ENCODE measurements at regions not wholly inside any gene's neighbourhood (a gene's known extent, or its start where the extent isn't known, plus 50 kb on each side); places are given as distances from the start of the nearest gene placed in this dataset.

GRCh38 chr5:77844623-77845323 is 68.6 kb upstream of the TBCA start:
- no peak overlapping the region for H2AFZ ChIP-seq (ENCODE audit: control insufficient read depth, low read length)
- H3K27me3 ChIP-seq (ENCODE audit: control insufficient read depth, extremely low read depth, insufficient read depth, low read length), result peaks cover 42% of the 10 kb centered on the region
- dilution Hi-C loops (cut with MboI; ENCODE audit: extremely low pct_ligation_motif_present, low sequenced_read_pairs), result no loop called here
- H3K4me2 ChIP-seq (ENCODE audit: control insufficient read depth, extremely low read depth, insufficient read depth, low read depth, low read length), result peak overlapping the region; percentile 73
- H3K9ac ChIP-seq (ENCODE audit: control insufficient read depth, extremely low read depth, insufficient read depth, low read length), result no peak overlapping the region
- no peaks in the 10 kb centered on the region for H3K79me2 ChIP-seq (ENCODE audit: control insufficient read depth, insufficient read depth, low read length)
- peak overlapping the region in 1 of 3 experiments; percentile 45 for H3K4me3 ChIP-seq (ENCODE audit: control insufficient read depth in 2 of 3, extremely low read depth in 1 of 3, insufficient read depth in 2 of 3, low read depth in 1 of 3, low read length in 3 of 3)
- DNase-seq (ENCODE audit: low read depth, low spot score) (no peak), FAIRE-seq (no peak)
- no peaks in the 10 kb centered on the region for H4K20me1 ChIP-seq (ENCODE audit: control insufficient read depth, extremely low read depth, insufficient read depth, low read length)
- H3K27ac ChIP-seq (ENCODE audit: control insufficient read depth, insufficient read depth, low read length), result no peak overlapping the region
- H3K9me3 ChIP-seq (ENCODE audit: control insufficient read depth, low read depth, low read length), result no peaks in the 10 kb centered on the region
- H3K9me1 ChIP-seq (ENCODE audit: control insufficient read depth, extremely low read depth, insufficient read depth, low read length), result no peaks in the 10 kb centered on the region
- no peaks in the 10 kb centered on the region for H3K36me3 ChIP-seq (ENCODE audit: control insufficient read depth in 2 of 2, extremely low read depth in 1 of 2, insufficient read depth in 2 of 2, low read length in 2 of 2)
- no peak for TF ChIP-seq CTCF (optimal IDR thresholded peaks at IDR 0.05 in 1 of 3, IDR thresholded peaks at IDR 0.05 in 1 of 3, conservative IDR thresholded peaks at IDR 0.05 in 1 of 3; ENCODE audit: extremely low read depth in 1 of 3, insufficient read depth in 2 of 3, low read length in 3 of 3)
- peak; percentile 86 for TF ChIP-seq EZH2 (IDR thresholded peaks at IDR 0.05; ENCODE audit: low read length)
- peaks cover 5% of the 10 kb centered on the region for H3K4me1 ChIP-seq (ENCODE audit: control insufficient read depth, extremely low read depth, insufficient read depth, low read length)

- H3K4me2 ChIP-seq (ENCODE audit: control insufficient read depth, extremely low read depth, insufficient read depth, low read depth, low read length), result peak overlapping the region; percentile 73
- H3K9me3 ChIP-seq (ENCODE audit: control insufficient read depth, low read depth, low read length), result no peaks in the 10 kb centered on the region
- DNase-seq (ENCODE audit: low read depth, low spot score), result no peak
- TF ChIP-seq EZH2 (IDR thresholded peaks at IDR 0.05; ENCODE audit: low read length), result no peak
- no peak for TF ChIP-seq CTCF (optimal IDR thresholded peaks at IDR 0.05 in 1 of 3, IDR thresholded peaks at IDR 0.05 in 1 of 3, conservative IDR thresholded peaks at IDR 0.05 in 1 of 3; ENCODE audit: extremely low read depth in 1 of 3, insufficient read depth in 2 of 3, low read length in 3 of 3)
- H3K9ac ChIP-seq (ENCODE audit: control insufficient read depth, extremely low read depth, insufficient read depth, low read length), result no peak overlapping the region
- H3K4me1 ChIP-seq (ENCODE audit: control insufficient read depth, extremely low read depth, insufficient read depth, low read length), result peaks cover 5% of the 10 kb centered on the region
- H3K27me3 ChIP-seq (ENCODE audit: control insufficient read depth, extremely low read depth, insufficient read depth, low read length), result peaks cover 42% of the 10 kb centered on the region
- peak overlapping the region in 1 of 3 experiments; percentile 45 for H3K4me3 ChIP-seq (ENCODE audit: control insufficient read depth in 2 of 3, extremely low read depth in 1 of 3, insufficient read depth in 2 of 3, low read depth in 1 of 3, low read length in 3 of 3)
- no peak overlapping the region for H2AFZ ChIP-seq (ENCODE audit: control insufficient read depth, low read length)
- H3K79me2 ChIP-seq (ENCODE audit: control insufficient read depth, insufficient read depth, low read length), result no peaks in the 10 kb centered on the region
- no peak for FAIRE-seq
- dilution Hi-C loops (cut with MboI; ENCODE audit: extremely low pct_ligation_motif_present, low sequenced_read_pairs), result no loop called here
- no peaks in the 10 kb centered on the region for H3K36me3 ChIP-seq (ENCODE audit: control insufficient read depth in 2 of 2, extremely low read depth in 1 of 2, insufficient read depth in 2 of 2, low read length in 2 of 2)
- H3K27ac ChIP-seq (ENCODE audit: control insufficient read depth, insufficient read depth, low read length), result no peak overlapping the region
- no peaks in the 10 kb centered on the region for H3K9me1 ChIP-seq (ENCODE audit: control insufficient read depth, extremely low read depth, insufficient read depth, low read length)
- no peaks in the 10 kb centered on the region for H4K20me1 ChIP-seq (ENCODE audit: control insufficient read depth, extremely low read depth, insufficient read depth, low read length)
Observed at GRCh38 chr5:77844373-77844622, 68.2 kb upstream of the TBCA start.

Measured in keratinocyte (primary cell).